ENCODE measurements at regions not wholly inside any gene's neighbourhood (a gene's known extent, or its start where the extent isn't known, plus 50 kb on each side); places are given as distances from the start of the nearest gene placed in this dataset.

DNA sequence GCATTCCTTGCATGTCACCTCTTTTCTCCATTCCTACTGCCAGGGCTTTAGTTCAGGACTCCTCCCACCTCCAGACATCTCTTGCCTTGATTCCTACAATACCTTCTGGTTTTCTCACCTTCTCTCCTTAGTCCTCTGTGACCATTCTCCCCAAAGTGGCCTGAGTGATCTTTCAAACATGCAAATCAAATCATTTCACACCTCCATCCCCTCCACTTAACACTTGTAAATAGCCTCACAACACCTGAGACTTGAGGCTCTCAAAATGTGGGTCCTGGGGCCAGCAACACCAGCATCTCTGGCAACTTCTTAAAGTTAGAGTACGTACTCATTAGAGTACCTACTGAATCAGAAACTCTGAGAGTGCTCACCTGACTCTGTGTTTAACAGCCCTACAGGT, 68.4 kb downstream of the RTL9 start:
- H3K36me3 ChIP-seq = no peaks in the 10 kb centered on the region
- no peak overlapping the region for H3K4me3 ChIP-seq
- TF ChIP-seq, protein P1, sequence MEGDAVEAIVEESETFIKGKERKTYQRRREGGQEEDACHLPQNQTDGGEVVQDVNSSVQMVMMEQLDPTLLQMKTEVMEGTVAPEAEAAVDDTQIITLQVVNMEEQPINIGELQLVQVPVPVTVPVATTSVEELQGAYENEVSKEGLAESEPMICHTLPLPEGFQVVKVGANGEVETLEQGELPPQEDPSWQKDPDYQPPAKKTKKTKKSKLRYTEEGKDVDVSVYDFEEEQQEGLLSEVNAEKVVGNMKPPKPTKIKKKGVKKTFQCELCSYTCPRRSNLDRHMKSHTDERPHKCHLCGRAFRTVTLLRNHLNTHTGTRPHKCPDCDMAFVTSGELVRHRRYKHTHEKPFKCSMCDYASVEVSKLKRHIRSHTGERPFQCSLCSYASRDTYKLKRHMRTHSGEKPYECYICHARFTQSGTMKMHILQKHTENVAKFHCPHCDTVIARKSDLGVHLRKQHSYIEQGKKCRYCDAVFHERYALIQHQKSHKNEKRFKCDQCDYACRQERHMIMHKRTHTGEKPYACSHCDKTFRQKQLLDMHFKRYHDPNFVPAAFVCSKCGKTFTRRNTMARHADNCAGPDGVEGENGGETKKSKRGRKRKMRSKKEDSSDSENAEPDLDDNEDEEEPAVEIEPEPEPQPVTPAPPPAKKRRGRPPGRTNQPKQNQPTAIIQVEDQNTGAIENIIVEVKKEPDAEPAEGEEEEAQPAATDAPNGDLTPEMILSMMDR (IDR thresholded peaks at IDR 0.05) = no peak
- no peak overlapping the region for H3K27ac ChIP-seq
- H3K27me3 ChIP-seq = no peaks in the 10 kb centered on the region
- no peaks in the 10 kb centered on the region for H3K9me3 ChIP-seq
- no peak for DNase-seq (ENCODE audit: low spot score)
- no peaks in the 10 kb centered on the region for H3K4me1 ChIP-seq

DNA sequence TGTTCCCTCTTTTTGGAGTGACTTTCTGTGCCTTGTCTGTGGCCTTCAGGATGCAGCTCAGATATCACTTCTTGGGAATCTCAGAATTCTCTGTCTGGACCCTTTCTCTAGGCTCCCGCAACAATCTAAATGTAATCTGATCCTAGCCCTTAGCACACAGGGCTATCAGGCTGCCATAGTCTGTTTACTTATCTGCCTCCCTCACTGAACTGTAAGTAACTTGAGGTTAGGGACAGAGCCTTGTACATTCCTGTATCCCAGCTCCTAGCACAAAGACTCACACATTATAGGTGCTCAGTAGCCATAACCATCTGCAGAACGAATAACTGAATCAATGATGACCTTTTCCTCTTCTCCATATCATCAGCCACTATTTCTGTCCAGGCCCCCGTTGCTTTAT, 69.5 kb downstream of the RTL9 start:
- TF ChIP-seq, protein P1 (IDR thresholded peaks at IDR 0.05) = no peak
- Histone ChIP-seq H3K4me3 (no peak overlapping the region), H3K4me1 (no peaks in the 10 kb centered on the region), H3K9me3 (no peaks in the 10 kb centered on the region), H3K36me3 (no peaks in the 10 kb centered on the region), H3K27me3 (no peaks in the 10 kb centered on the region), H3K27ac (no peak overlapping the region)
- no peak for DNase-seq (ENCODE audit: low spot score)

DNA sequence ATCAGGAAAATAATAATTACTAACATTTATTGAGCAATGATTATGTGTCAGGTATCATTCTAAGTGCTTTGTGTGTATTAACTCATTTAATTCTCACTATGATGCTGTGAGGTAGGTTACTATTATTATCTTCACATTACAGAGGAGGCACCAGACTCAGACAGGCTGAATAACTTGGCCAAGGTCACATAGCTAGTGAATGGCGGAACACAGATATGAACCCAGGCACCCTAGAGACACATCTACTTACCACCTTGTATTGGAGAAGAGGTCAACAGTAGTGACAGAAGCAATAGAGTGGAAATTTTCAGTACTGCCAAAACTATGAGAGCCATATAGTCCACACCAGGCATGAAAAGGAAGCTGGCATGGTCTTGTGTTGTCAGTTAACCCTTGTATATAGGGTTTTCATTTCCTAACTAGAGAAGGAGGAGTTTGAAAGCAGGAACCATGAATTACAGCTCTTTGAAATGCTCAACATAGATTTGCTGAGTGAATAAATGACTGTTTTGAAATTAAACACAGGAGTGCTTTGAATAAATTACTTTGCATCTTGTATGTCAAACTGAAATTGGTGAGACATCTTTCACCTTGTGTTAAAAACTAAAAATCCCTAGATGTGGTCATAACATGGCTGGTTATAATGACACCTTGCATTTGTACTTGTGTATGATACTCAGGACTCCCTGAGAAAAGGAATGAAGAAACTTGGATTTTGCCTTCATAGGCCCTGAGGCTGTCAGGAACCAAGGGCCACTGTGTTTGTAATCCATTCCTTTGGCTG, 71.8 kb downstream of the RTL9 start:
- TF ChIP-seq, protein P1 (IDR thresholded peaks at IDR 0.05) = no peak
- no peaks in the 10 kb centered on the region for H3K27me3 ChIP-seq
- no peak for DNase-seq (ENCODE audit: low spot score)
- no peaks in the 10 kb centered on the region for H3K4me1 ChIP-seq
- no peaks in the 10 kb centered on the region for H3K36me3 ChIP-seq
- H3K27ac ChIP-seq = no peak overlapping the region
- no peaks in the 10 kb centered on the region for H3K9me3 ChIP-seq
- H3K4me3 ChIP-seq = no peak overlapping the region

DNA sequence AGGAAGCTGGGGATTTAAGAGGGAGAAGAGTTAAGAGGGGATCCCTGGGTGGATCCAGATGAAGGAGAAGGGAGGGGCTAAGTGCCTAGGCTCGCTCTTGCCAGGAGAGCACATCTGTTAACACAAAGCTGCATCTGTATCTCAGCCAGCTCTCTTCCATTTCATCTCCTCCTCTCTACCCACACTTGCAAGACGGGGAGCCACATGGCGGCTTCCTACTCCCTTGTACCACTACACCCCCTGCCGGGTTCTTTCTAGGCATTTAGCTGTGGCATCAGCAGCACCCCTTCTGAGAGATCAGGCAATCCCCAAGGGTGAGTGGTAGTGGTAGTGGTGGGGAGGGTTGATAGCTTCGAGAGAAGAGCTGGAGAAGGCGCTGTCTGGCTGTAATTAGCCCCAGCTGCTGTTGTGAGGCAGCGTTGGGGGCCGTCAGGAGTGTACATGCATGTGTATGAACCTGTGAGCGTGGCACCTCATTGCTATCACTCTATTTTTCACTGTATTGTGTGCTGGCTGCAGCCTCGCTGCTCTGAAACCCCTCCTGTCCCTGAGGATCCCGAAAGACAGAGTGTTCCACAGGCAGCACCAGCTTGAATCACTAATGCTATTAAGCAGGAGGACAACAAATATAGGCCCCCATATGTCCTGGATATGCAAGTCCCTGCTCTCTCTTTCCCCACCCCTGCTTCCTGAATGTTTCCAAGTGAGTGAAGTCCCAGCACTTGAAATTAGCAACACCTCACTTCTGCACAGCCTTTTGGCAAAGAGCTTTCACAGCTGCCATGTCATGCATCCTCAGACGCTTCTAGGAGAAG, 73.7 kb downstream of the RTL9 start:
- Histone ChIP-seq H3K36me3 (no peaks in the 10 kb centered on the region), H3K9me3 (no peaks in the 10 kb centered on the region), H3K4me3 (no peak overlapping the region), H3K27me3 (no peaks in the 10 kb centered on the region), H3K4me1 (no peaks in the 10 kb centered on the region), H3K27ac (no peak overlapping the region)
- TF ChIP-seq, protein P1 (IDR thresholded peaks at IDR 0.05) = no peak
- DNase-seq (ENCODE audit: low spot score) = no peak

DNA sequence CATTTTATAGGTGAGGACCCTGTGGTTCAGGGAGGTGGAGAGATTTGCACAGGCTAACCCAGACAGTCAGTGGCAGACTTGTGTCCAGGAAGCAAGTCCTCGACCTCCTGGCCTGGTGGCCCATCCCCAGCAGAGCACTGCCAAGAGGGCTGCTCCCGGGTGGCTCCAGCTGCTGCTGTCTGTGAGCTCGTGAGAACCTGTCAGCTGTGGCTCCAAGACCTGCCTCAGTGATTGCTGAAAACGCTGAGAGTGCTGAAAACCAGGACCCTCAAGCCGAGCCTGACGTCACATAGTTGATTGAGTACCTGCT, 74.2 kb downstream of the RTL9 start:
- TF ChIP-seq, protein P1 (IDR thresholded peaks at IDR 0.05) = no peak
- no peaks in the 10 kb centered on the region for H3K4me1 ChIP-seq
- no peak for DNase-seq (ENCODE audit: low spot score)

More for the DNA sequence above, 74.2 kb downstream of the RTL9 start:
- Histone ChIP-seq H3K27me3 (no peaks in the 10 kb centered on the region), H3K9me3 (no peaks in the 10 kb centered on the region), H3K27ac (no peak overlapping the region), H3K36me3 (no peaks in the 10 kb centered on the region), H3K4me3 (no peak overlapping the region)

Data from right atrium auricular region (tissue), 2 donors.